CD14-positive monocyte (primary cell): ENCODE measurements at regions not wholly inside any gene's neighbourhood (a gene's known extent, or its start where the extent isn't known, plus 50 kb on each side); places are given as distances from the start of the nearest gene placed in this dataset.
"Not testable (repeated sequence)": the region's sequence is repeated elsewhere in the genome, so short reads cannot be mapped to it uniquely, and the experiment has no call there.

Experiments
- DNase-seq, 3 donors: peaks; one replicate each; pipeline ENCODE4 v3.0.0-alpha.2; 2011 to 2022
- H2AFZ ChIP-seq: 2 replicates; pipeline ENCODE4 v1.6.0; 2012; ENCODE audit warnings: mild to moderate bottlenecking, low read depth, low read length, inconsistent platforms; ENCODE audit not compliant: insufficient read depth, poor library complexity, severe bottlenecking
- H3K27ac ChIP-seq, 2 donors: 1 replicate in 1 of 2; 2 replicates in 1 of 2; pipeline ENCODE4 v1.5.1; 2012 to 2013; ENCODE audit warnings: low read length in 2 of 2, control low read depth in 1 of 2, inconsistent platforms in 1 of 2, low read depth in 1 of 2, mild to moderate bottlenecking in 1 of 2
- H3K27me3 ChIP-seq, 2 donors: one replicate each; pipeline versions ENCODE4 v1.6.0 to v1.6.1; 2011 to 2013; ENCODE audit warnings: low read length in 2 of 2; ENCODE audit not compliant: control insufficient read depth in 2 of 2, insufficient read depth in 2 of 2
- H3K36me3 ChIP-seq, 2 donors: replicated peaks in 1 of 2; 1 replicate in 1 of 2; 2 replicates in 1 of 2; pipeline versions ENCODE4 v1.5.1 to v1.6.1; 2012 to 2013; ENCODE audit warnings: low read length in 2 of 2, control low read depth in 1 of 2, inconsistent platforms in 1 of 2, mild to moderate bottlenecking in 1 of 2; ENCODE audit not compliant: insufficient read depth in 2 of 2, control insufficient read depth in 1 of 2
- H3K4me1 ChIP-seq, 2 donors: 1 replicate in 1 of 2; 2 replicates in 1 of 2; pipeline versions ENCODE4 v1.5.1 to v1.6.1; 2012 to 2013; ENCODE audit warnings: low read length in 2 of 2, control low read depth in 1 of 2, inconsistent platforms in 1 of 2, mild to moderate bottlenecking in 1 of 2, moderate library complexity in 1 of 2; ENCODE audit not compliant: insufficient read depth in 2 of 2, control insufficient read depth in 1 of 2
- H3K4me2 ChIP-seq: replicated peaks from 2 replicates; pipeline ENCODE3; 2012; ENCODE audit warnings: low read length, moderate library complexity, mild to moderate bottlenecking; ENCODE audit not compliant: poor library complexity, severe bottlenecking; ENCODE audit errors: extremely low read depth
- H3K4me3 ChIP-seq, 3 experiments: fragments of 200-600 bp in 1 of 3; sonication (generic) in 1 of 3; replicated peaks in 1 of 3; 1 replicate in 2 of 3; 2 replicates in 1 of 3; pipeline ENCODE4 v1.5.1; 2011 to 2013; ENCODE audit warnings: low read length in 3 of 3, mild to moderate bottlenecking in 3 of 3, control low read depth in 2 of 3, low read depth in 2 of 3, inconsistent platforms in 1 of 3, moderate library complexity in 1 of 3
- H3K79me2 ChIP-seq: 2 replicates; pipeline ENCODE4 v1.6.0; 2012; ENCODE audit warnings: mild to moderate bottlenecking, control low read depth, inconsistent platforms, low read length, moderate library complexity; ENCODE audit not compliant: insufficient read depth
- H3K9ac ChIP-seq: 2 replicates; pipeline ENCODE4 v1.6.0; 2017; ENCODE audit warnings: low read length, mild to moderate bottlenecking; ENCODE audit not compliant: insufficient read depth, poor library complexity, severe bottlenecking
- H3K9me3 ChIP-seq, 2 donors: replicated peaks in 1 of 2; 1 replicate in 1 of 2; 2 replicates in 1 of 2; pipeline versions ENCODE4 v1.5.1 to v1.6.1; 2012 to 2013; ENCODE audit warnings: low read length in 2 of 2, control low read depth in 1 of 2; ENCODE audit not compliant: control insufficient read depth in 1 of 2, insufficient read depth in 1 of 2
- H4K20me1 ChIP-seq: 2 replicates; pipeline ENCODE4 v1.6.0; 2012; ENCODE audit warnings: mild to moderate bottlenecking, low read length, control low read depth, moderate library complexity; ENCODE audit not compliant: insufficient read depth
- H3K27ac Mint-ChIP-seq, 7 donors: one replicate each; pipeline ENCODE4 v1.8.0; 2020; ENCODE audit warnings: mild to moderate bottlenecking in 7 of 7, mixed read lengths in 7 of 7, moderate library complexity in 6 of 7, inconsistent platforms in 2 of 7
- H3K27me3 Mint-ChIP-seq, 3 donors: one replicate each; pipeline ENCODE4 v1.8.0; 2021 to 2022; ENCODE audit warnings: low read depth in 3 of 3, mild to moderate bottlenecking in 3 of 3, mixed read lengths in 3 of 3, moderate library complexity in 3 of 3, inconsistent platforms in 1 of 3
- H3K36me3 Mint-ChIP-seq, 2 donors: one replicate each; pipeline ENCODE4 v1.8.0; 2020; ENCODE audit warnings: mixed read lengths in 2 of 2, inconsistent platforms in 1 of 2, mild to moderate bottlenecking in 1 of 2
- H3K4me1 Mint-ChIP-seq: one replicate; pipeline ENCODE4 v1.8.0; 2020; ENCODE audit warnings: mild to moderate bottlenecking, mixed read lengths
- H3K4me3 Mint-ChIP-seq, 2 donors: one replicate each; pipeline ENCODE4 v1.8.0; 2020; ENCODE audit warnings: mild to moderate bottlenecking in 2 of 2, mixed read lengths in 2 of 2, moderate library complexity in 1 of 2
- H3K9me3 Mint-ChIP-seq, 7 donors: one replicate each; pipeline ENCODE4 v1.8.0; 2020 to 2022; ENCODE audit warnings: mixed read lengths in 7 of 7, mild to moderate bottlenecking in 6 of 7, moderate library complexity in 6 of 7, inconsistent platforms in 2 of 7
- WGBS: methylation state at CpG from one replicate; pipeline ENCODE4 v1.1.5; 2013; ENCODE audit warnings: missing lambda C conversion rate; ENCODE audit not compliant: insufficient coverage; 5-methylcytosine and 5-hydroxymethylcytosine counted together
- intact Hi-C, 2 donors: fragments of 100-400 bp; cut with micrococcal nuclease; formaldehyde crosslinking; loops; one replicate each; pipeline versions ENCODE4 v1.15.0 to v1.15.1; 2023
- TF ChIP-seq, protein P1 (sequence below): fragments of 200-600 bp; IDR thresholded peaks from one replicate; pipeline ENCODE4 v1.8.0; 2022; ENCODE audit warnings: antibody characterized with exemption, mild to moderate bottlenecking

DNA sequence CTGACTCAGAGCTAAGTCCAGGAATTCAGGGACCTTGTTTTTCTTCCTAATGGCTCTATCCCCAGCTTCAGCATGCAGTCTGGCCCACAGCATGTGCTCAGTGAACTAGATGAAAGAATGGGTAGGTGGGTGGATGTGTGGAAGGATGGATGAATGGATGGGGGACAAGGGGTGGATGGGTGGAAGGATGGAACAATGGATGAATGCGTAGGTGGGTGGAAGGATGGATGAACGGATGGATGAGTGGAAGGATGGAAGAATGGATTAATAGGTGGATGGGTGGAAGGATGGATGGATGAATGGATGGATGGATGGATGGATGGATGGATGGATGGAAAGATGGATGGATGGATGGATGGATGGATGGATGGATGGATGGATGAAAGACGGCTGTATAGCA, 79.7 kb upstream of the SFSWAP start:
- H3K27ac ChIP-seq: no peak overlapping the region
- no peak overlapping the region for H3K9ac ChIP-seq
- no peak overlapping the region for H3K4me3 ChIP-seq
- Mint-ChIP-seq H3K9me3 (peaks cover 0 to 11% (median 5%) of the 10 kb centered on the region in 7 donors), H3K36me3 (no peaks in the 10 kb centered on the region), H3K4me3 (no peak overlapping the region), H3K4me1 (peaks cover 11% of the 10 kb centered on the region), H3K27me3 (peaks cover 16 to 52% (median 42%) of the 10 kb centered on the region in 3 donors), H3K27ac (no peak overlapping the region)
- H4K20me1 ChIP-seq: no peaks in the 10 kb centered on the region
- peaks cover 0 to 11% of the 10 kb centered on the region in 2 donors for H3K9me3 ChIP-seq
- H3K27me3 ChIP-seq: peaks cover 0 to 17% of the 10 kb centered on the region in 2 donors
- TF ChIP-seq, protein P1, sequence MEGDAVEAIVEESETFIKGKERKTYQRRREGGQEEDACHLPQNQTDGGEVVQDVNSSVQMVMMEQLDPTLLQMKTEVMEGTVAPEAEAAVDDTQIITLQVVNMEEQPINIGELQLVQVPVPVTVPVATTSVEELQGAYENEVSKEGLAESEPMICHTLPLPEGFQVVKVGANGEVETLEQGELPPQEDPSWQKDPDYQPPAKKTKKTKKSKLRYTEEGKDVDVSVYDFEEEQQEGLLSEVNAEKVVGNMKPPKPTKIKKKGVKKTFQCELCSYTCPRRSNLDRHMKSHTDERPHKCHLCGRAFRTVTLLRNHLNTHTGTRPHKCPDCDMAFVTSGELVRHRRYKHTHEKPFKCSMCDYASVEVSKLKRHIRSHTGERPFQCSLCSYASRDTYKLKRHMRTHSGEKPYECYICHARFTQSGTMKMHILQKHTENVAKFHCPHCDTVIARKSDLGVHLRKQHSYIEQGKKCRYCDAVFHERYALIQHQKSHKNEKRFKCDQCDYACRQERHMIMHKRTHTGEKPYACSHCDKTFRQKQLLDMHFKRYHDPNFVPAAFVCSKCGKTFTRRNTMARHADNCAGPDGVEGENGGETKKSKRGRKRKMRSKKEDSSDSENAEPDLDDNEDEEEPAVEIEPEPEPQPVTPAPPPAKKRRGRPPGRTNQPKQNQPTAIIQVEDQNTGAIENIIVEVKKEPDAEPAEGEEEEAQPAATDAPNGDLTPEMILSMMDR: no peak
- intact Hi-C loops: no loop called here
- peaks cover 5 to 10% of the 10 kb centered on the region in 2 donors for H3K4me1 ChIP-seq
- WGBS: 97% methylated on average over 2 of the region's 3 CpGs
- no peaks in the 10 kb centered on the region for H3K79me2 ChIP-seq
- H3K4me2 ChIP-seq: no peak overlapping the region
- no peak overlapping the region for H2AFZ ChIP-seq
- no peak for DNase-seq
- H3K36me3 ChIP-seq: no peaks in the 10 kb centered on the region

DNA sequence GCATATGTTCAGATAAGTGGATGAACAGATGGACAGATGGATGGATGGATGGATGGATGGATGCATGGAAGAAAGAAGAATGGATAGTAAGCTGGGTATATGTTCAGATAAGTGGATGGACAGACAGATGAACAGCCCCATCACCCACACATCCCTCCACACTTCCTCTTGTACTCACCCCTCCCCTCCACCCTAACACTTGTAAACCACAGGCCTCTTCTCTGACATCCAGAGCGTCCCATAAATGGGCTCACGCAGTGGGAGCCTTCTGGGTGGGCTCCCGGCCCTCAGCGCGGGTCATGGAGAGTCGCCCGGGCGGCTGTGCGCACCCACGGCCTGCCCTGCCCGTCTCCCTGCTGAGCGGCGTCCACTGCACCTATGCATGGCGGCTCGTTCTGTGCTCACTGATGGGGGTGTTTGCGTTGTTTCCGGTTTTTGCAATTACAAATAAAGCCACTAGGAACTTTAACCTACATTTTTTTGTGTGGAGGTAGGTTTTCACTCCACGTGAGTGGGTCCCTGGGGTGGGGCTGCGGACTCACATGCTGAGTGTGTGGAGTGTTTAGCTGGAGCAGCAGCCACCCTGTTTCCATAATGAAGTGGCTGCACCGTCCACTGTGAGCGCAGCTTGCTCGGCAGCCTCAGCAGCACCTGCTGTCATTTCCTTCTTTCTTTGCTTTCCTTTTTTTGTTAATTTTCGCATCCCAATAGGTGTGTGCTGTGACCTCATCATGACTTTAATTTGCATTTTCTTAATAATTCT, 78.8 kb upstream of the SFSWAP start:
- 60% methylated on average over 1 of the region's 23 CpGs for WGBS
- H3K36me3 ChIP-seq, H3K4me3 Mint-ChIP-seq, H3K27ac ChIP-seq, H3K4me3 ChIP-seq, H3K27ac Mint-ChIP-seq, H3K36me3 Mint-ChIP-seq, H3K9ac ChIP-seq, H2AFZ ChIP-seq, H3K4me2 ChIP-seq, H4K20me1 ChIP-seq, DNase-seq, H3K9me3 Mint-ChIP-seq, H3K79me2 ChIP-seq, intact Hi-C loops: not testable (repeated sequence)
- Mint-ChIP-seq H3K27me3 (peaks cover 14 to 50% (median 41%) of the 10 kb centered on the region in 3 donors), H3K4me1 (peaks cover 11% of the 10 kb centered on the region)
- Histone ChIP-seq H3K4me1 (peaks cover 3 to 10% of the 10 kb centered on the region in 2 donors), H3K27me3 (peaks cover 0 to 17% of the 10 kb centered on the region in 2 donors), H3K9me3 (peaks cover 0 to 11% of the 10 kb centered on the region in 2 donors)

DNA sequence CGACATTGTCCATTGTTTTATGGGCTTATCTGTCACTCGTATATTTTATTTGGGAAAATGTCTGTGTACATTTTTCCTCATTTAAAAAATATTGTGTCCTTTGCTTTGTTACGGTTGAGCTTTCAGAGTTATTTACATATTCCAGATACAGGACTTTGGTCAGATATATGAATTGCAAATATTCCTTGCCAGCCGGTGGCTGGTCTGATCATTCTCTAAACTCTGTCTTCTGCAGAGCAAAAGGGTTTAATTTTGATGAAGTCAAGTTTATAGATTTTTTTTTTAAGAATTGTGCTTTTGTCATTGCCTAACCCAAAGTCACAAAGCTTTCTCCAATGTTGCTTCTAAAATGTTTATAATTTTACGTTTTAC, 78.3 kb upstream of the SFSWAP start:
- H2AFZ ChIP-seq, H4K20me1 ChIP-seq, H3K36me3 Mint-ChIP-seq, H3K4me2 ChIP-seq, H3K79me2 ChIP-seq, DNase-seq, H3K4me1 ChIP-seq, H3K9me3 ChIP-seq, H3K4me3 ChIP-seq, H3K9me3 Mint-ChIP-seq, intact Hi-C loops, H3K36me3 ChIP-seq, H3K9ac ChIP-seq, H3K27ac ChIP-seq, H3K4me3 Mint-ChIP-seq, H3K27ac Mint-ChIP-seq: not testable (repeated sequence)
- peaks cover 0 to 17% of the 10 kb centered on the region in 2 donors for H3K27me3 ChIP-seq
- H3K27me3 Mint-ChIP-seq: peaks cover 14 to 50% (median 41%) of the 10 kb centered on the region in 3 donors
- WGBS: no CpG with 5 or more reads among the region's 5 CpGs
- peaks cover 10% of the 10 kb centered on the region for H3K4me1 Mint-ChIP-seq

DNA sequence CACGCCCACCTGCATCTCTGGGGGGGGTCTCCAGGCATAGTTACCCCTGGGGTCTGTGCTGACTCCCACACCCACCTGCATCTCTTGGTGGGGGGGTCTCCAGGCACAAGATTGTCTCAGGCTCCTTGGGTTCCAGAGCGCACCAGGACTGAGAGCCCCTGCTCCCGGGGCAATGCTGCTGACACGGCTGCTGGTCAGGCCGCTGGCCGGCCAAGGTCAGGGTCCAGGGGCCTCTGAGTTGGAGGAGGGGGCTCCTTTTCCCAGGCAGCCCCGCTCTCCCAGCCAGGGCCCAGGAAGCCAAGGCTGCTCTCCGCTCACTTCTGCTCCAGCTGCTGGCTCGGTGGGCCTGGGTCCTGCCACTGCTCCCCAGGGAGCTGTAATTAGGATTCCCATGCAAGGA, 77.3 kb upstream of the SFSWAP start:
- H3K9me3 Mint-ChIP-seq, H3K79me2 ChIP-seq, H4K20me1 ChIP-seq, H3K27ac ChIP-seq, H3K9me3 ChIP-seq, H3K27ac Mint-ChIP-seq, H3K36me3 ChIP-seq, DNase-seq, H2AFZ ChIP-seq, H3K4me3 ChIP-seq, H3K4me2 ChIP-seq, H3K4me1 ChIP-seq, H3K9ac ChIP-seq, H3K4me3 Mint-ChIP-seq, H3K4me1 Mint-ChIP-seq, intact Hi-C loops, H3K36me3 Mint-ChIP-seq: not testable (repeated sequence)
- peaks cover 0 to 17% of the 10 kb centered on the region in 2 donors for H3K27me3 ChIP-seq
- H3K27me3 Mint-ChIP-seq: peaks cover 18 to 53% (median 51%) of the 10 kb centered on the region in 3 donors
- 66% methylated on average over 3 of the region's 9 CpGs for WGBS
